H1 (cell line): ENCODE measurements at regions not wholly inside any gene's neighbourhood (a gene's known extent, or its start where the extent isn't known, plus 50 kb on each side); places are given as distances from the start of the nearest gene placed in this dataset.

ENCODE experiments used
- CTCF ChIA-PET: fragments of 300-600 bp; sonication (Branson Sonifier 250); formaldehyde crosslinking; loops from one replicate; lab custom pipeline; 2021; ENCODE audit not compliant: partially characterized antibody; lab: Charles Lee
- POLR2A ChIA-PET: fragments of 300-600 bp; sonication (Branson Sonifier 250); formaldehyde crosslinking; loops from one replicate; lab custom pipeline; 2021; ENCODE audit warnings: inconsistent platforms; ENCODE audit not compliant: partially characterized antibody; lab: Charles Lee
- DNase-seq, 2 experiments: peaks; one replicate each; pipeline versions ENCODE4 v3.0.0 to v3.0.0-alpha.2; 2010 to 2022; ENCODE audit warnings: low spot score in 2 of 2, low read depth in 1 of 2, mixed read lengths in 1 of 2
- FAIRE-seq: peaks from 2 replicates; lab custom pipeline; 2011; peaks lifted over from hg19 to GRCh38; lab: Jason Lieb, UNC
- H2AFZ ChIP-seq: 2 replicates; pipeline ENCODE4 v1.8.1; 2012; ENCODE audit warnings: low read length, inconsistent platforms
- H2AK5ac ChIP-seq: 2 replicates; pipeline ENCODE4 v1.6.1; 2013; ENCODE audit warnings: low read depth, low read length
- H2BK120ac ChIP-seq: replicated peaks from 2 replicates; pipeline ENCODE3; 2013; ENCODE audit warnings: low read depth, low read length, inconsistent platforms
- H2BK12ac ChIP-seq: 2 replicates; pipeline ENCODE4 v1.6.1; 2013; ENCODE audit warnings: low read depth, low read length
- H2BK15ac ChIP-seq: 2 replicates; pipeline ENCODE4 v1.6.1; 2013; ENCODE audit warnings: low read length
- H2BK20ac ChIP-seq: 2 replicates; pipeline ENCODE4 v1.6.1; 2013; ENCODE audit warnings: low read length
- H2BK5ac ChIP-seq: 2 replicates; pipeline ENCODE4 v1.6.1; 2013; ENCODE audit warnings: low read depth, low read length
- H3K14ac ChIP-seq: 2 replicates; pipeline ENCODE4 v1.6.1; 2013; ENCODE audit warnings: inconsistent platforms; ENCODE audit not compliant: insufficient read length
- H3K18ac ChIP-seq: 2 replicates; pipeline ENCODE4 v1.6.1; 2013; ENCODE audit warnings: low read length; ENCODE audit errors: extremely low read depth
- H3K23ac ChIP-seq: 2 replicates; pipeline ENCODE4 v1.6.1; 2013; ENCODE audit warnings: inconsistent platforms; ENCODE audit not compliant: insufficient read length
- H3K23me2 ChIP-seq: 2 replicates; pipeline ENCODE4 v1.6.1; 2013; ENCODE audit warnings: low read depth, low read length
- H3K27ac ChIP-seq: 2 replicates; pipeline ENCODE4 v1.6.1; 2011; ENCODE audit warnings: low read depth, low read length, inconsistent platforms
- H3K27me3 ChIP-seq, 4 experiments: replicated peaks in 1 of 4; 1 replicate in 1 of 4; 2 replicates in 3 of 4; pipeline versions ENCODE4 v1.6.1 to v1.8.1; 2011 to 2013; ENCODE audit warnings: low read length in 3 of 4, mild to moderate bottlenecking in 3 of 4, inconsistent platforms in 2 of 4, mixed read lengths in 2 of 4, moderate library complexity in 1 of 4; ENCODE audit not compliant: control insufficient read depth in 3 of 4, insufficient read depth in 3 of 4; ENCODE audit errors: extremely low read depth in 1 of 4
- H3K36me3 ChIP-seq, 4 experiments: 2 replicates each; pipeline versions ENCODE4 v1.6.1 to v1.8.1; 2011 to 2013; ENCODE audit warnings: mild to moderate bottlenecking in 4 of 4, low read length in 3 of 4, moderate library complexity in 2 of 4, control low read depth in 1 of 4, inconsistent platforms in 1 of 4; ENCODE audit not compliant: insufficient read depth in 4 of 4, control insufficient read depth in 2 of 4
- H3K4ac ChIP-seq: replicated peaks from 2 replicates; pipeline ENCODE3; 2013; ENCODE audit warnings: low read length, low read depth, mixed read lengths, inconsistent platforms; ENCODE audit not compliant: insufficient read length
- H3K4me1 ChIP-seq, 4 experiments: replicated peaks in 1 of 4; 1 replicate in 1 of 4; 2 replicates in 3 of 4; pipeline versions ENCODE4 v1.6.1 to v1.8.1; 2011 to 2013; ENCODE audit warnings: low read length in 3 of 4, inconsistent platforms in 2 of 4, mixed read lengths in 1 of 4; ENCODE audit not compliant: insufficient read depth in 4 of 4, control insufficient read depth in 3 of 4
- H3K4me2 ChIP-seq, 2 experiments: 2 replicates each; pipeline versions ENCODE4 v1.6.1 to v1.8.1; 2011 to 2013; ENCODE audit warnings: low read depth in 2 of 2, low read length in 2 of 2, control low read depth in 1 of 2, inconsistent platforms in 1 of 2, mild to moderate bottlenecking in 1 of 2; ENCODE audit not compliant: insufficient read depth in 1 of 2
- H3K4me3 ChIP-seq, 4 experiments: fragments of 200-600, 300-600 bp in 1 of 4; sonication (generic), shearing (Covaris generic), sonication (Bioruptor Twin) in 1 of 4; 2 replicates each; pipeline versions ENCODE4 v1.5.1 to v1.8.1; 2011 to 2016; ENCODE audit warnings: low read length in 4 of 4, low read depth in 3 of 4, control low read depth in 2 of 4, inconsistent platforms in 2 of 4, mild to moderate bottlenecking in 2 of 4, mixed read lengths in 1 of 4, moderate library complexity in 1 of 4; ENCODE audit not compliant: insufficient read depth in 2 of 4; ENCODE audit errors: extremely low read depth in 1 of 4
- H3K56ac ChIP-seq: replicated peaks from 2 replicates; pipeline ENCODE3; 2013; ENCODE audit warnings: low read depth, mild to moderate bottlenecking, mixed read lengths, low read length, inconsistent platforms; ENCODE audit not compliant: insufficient read length
- H3K79me1 ChIP-seq: 2 replicates; pipeline ENCODE4 v1.6.1; 2013; ENCODE audit warnings: low read depth, low read length, control low read depth
- H3K79me2 ChIP-seq, 2 experiments: 2 replicates each; pipeline versions ENCODE4 v1.6.1 to v1.8.1; 2012 to 2013; ENCODE audit warnings: low read length in 2 of 2, mild to moderate bottlenecking in 2 of 2, inconsistent platforms in 1 of 2; ENCODE audit not compliant: insufficient read depth in 2 of 2, control insufficient read depth in 1 of 2
- H3K9ac ChIP-seq, 4 experiments: replicated peaks in 1 of 4; 1 replicate in 1 of 4; 2 replicates in 3 of 4; pipeline versions ENCODE4 v1.6.1 to v1.8.1; 2011 to 2013; ENCODE audit warnings: low read depth in 3 of 4, low read length in 3 of 4, control low read depth in 2 of 4, mild to moderate bottlenecking in 2 of 4, moderate library complexity in 2 of 4, inconsistent platforms in 1 of 4; ENCODE audit errors: extremely low read depth in 1 of 4
- H3K9me3 ChIP-seq, 2 experiments: 2 replicates each; pipeline versions ENCODE4 v1.6.1 to v1.8.1; 2012 to 2013; ENCODE audit warnings: mild to moderate bottlenecking in 2 of 2, moderate library complexity in 2 of 2, control low read depth in 1 of 2, inconsistent platforms in 1 of 2, low read depth in 1 of 2, low read length in 1 of 2, mixed read lengths in 1 of 2; ENCODE audit not compliant: insufficient read depth in 2 of 2
- H4K20me1 ChIP-seq, 2 experiments: replicated peaks in 1 of 2; 2 replicates each; pipeline versions ENCODE3 to v1.8.1; 2011 to 2013; ENCODE audit warnings: inconsistent platforms in 2 of 2, low read length in 2 of 2, mild to moderate bottlenecking in 1 of 2; ENCODE audit not compliant: insufficient read depth in 2 of 2, control insufficient read depth in 1 of 2
- H4K5ac ChIP-seq: 2 replicates; pipeline ENCODE4 v1.6.1; 2013; ENCODE audit warnings: low read length, low read depth, mixed read lengths, inconsistent platforms; ENCODE audit not compliant: insufficient read length
- H4K8ac ChIP-seq: 2 replicates; pipeline ENCODE4 v1.8.0; 2013; ENCODE audit warnings: mild to moderate bottlenecking, moderate library complexity, low read length, inconsistent platforms; ENCODE audit not compliant: insufficient read depth; ENCODE audit errors: extremely low read depth
- H4K91ac ChIP-seq: replicated peaks from 2 replicates; pipeline ENCODE3; 2013; ENCODE audit warnings: low read length, mixed read lengths, inconsistent platforms; ENCODE audit not compliant: insufficient read length
- ASH2L ChIP-seq: fragments of 200-600, 300-600 bp; sonication (generic); IDR thresholded peaks from one replicate; pipeline ENCODE4 v1.7.1; 2017; ENCODE audit warnings: low read length
- CBX5 ChIP-seq: fragments of 300-800, 300-1000 bp; sonication (generic); IDR thresholded peaks from 2 replicates; pipeline ENCODE4 v1.7.1; 2016; ENCODE audit warnings: antibody characterized with exemption, low read length, low read depth
- EP300 ChIP-seq, 2 experiments: IDR thresholded peaks; 1 replicate in 1 of 2; 2 replicates in 1 of 2; pipeline ENCODE4 v1.6.1; 2011 to 2012; ENCODE audit warnings: low read depth in 2 of 2, low read length in 2 of 2, mild to moderate bottlenecking in 2 of 2, borderline replicate concordance in 1 of 2, inconsistent platforms in 1 of 2, moderate library complexity in 1 of 2
- GABPA ChIP-seq: IDR thresholded peaks from 2 replicates; pipeline ENCODE4 v1.6.1; 2011; ENCODE audit warnings: mild to moderate bottlenecking, low read length, moderate library complexity, borderline replicate concordance; ENCODE audit not compliant: insufficient read depth
- RAD21 ChIP-seq, 2 experiments: IDR thresholded peaks in 1 of 2; conservative IDR thresholded peaks in 1 of 2; 2 replicates each; pipeline ENCODE4 v1.6.1; 2011; ENCODE audit warnings: low read depth in 2 of 2, low read length in 2 of 2, improper control_type of control experiment in 1 of 2, inconsistent platforms in 1 of 2, mild to moderate bottlenecking in 1 of 2, moderate library complexity in 1 of 2
- TAF7 ChIP-seq: optimal IDR thresholded peaks from 2 replicates; pipeline ENCODE3; 2011; ENCODE audit warnings: low read depth, mild to moderate bottlenecking, inconsistent platforms, low read length, moderate library complexity, borderline replicate concordance
- YY1 ChIP-seq: IDR thresholded peaks from 2 replicates; pipeline ENCODE4 v1.6.1; 2011; ENCODE audit warnings: low read depth, mild to moderate bottlenecking, low read length
- whole genome bisulfite sequencing, 2 experiments: shearing (Covaris generic) in 1 of 2; methylation state at CpG; one replicate each; pipeline versions ENCODE4 v1.1.6 to v1.1.7; 2013 to 2015; ENCODE audit warnings: low lambda C conversion rate in 2 of 2, mixed read lengths in 2 of 2, inconsistent platforms in 1 of 2, low coverage in 1 of 2, missing lambda C conversion rate in 1 of 2; ENCODE audit not compliant: insufficient replicate concordance in 2 of 2, insufficient coverage in 1 of 2, insufficient read length in 1 of 2; ENCODE audit errors: extremely low coverage in 1 of 2, missing lambda C conversion rate in 1 of 2; 5-methylcytosine and 5-hydroxymethylcytosine counted together

DNA sequence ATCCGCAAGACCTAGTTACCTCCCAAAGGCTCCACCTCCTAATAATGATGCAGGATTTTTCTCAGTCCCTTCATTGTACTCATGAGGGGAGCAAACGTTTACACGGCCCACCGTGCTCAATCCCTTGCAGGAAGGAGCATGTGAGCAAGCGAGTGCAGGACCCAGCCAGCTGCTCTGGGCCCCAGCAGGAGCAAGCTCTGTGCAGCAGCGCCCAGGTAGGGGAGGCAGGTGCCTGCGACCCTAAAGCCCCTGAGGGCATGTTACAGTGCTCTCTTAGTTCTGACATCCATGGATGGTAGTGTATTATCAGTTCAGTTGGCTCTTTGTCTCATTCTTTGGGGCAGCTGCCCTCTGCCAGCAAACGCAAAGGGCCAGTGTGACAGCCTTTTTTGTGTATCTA lies 143.4 kb downstream of the TBXT start:
- 87% methylated on average over 7 of the region's 8 CpGs; no CpG with 5 or more reads in 1 of the 2 experiments for WGBS, 2 experiments
- H3K18ac ChIP-seq: no peak overlapping the region
- no peaks in the 10 kb centered on the region for H3K23me2 ChIP-seq
- H3K27ac ChIP-seq: no peak overlapping the region
- H3K27me3 ChIP-seq: no peaks in the 10 kb centered on the region
- no peak overlapping the region for H2AFZ ChIP-seq
- no peak for FAIRE-seq
- H4K91ac ChIP-seq: no peak overlapping the region
- H3K4me3 ChIP-seq: no peak overlapping the region
- POLR2A ChIA-PET: no interaction called here
- H4K20me1 ChIP-seq: no peaks in the 10 kb centered on the region
- H2BK20ac ChIP-seq: no peak overlapping the region
- H4K5ac ChIP-seq: no peak overlapping the region
- H4K8ac ChIP-seq: no peak overlapping the region
- no peak overlapping the region for H3K4ac ChIP-seq
- H2BK5ac ChIP-seq: no peak overlapping the region
- H3K56ac ChIP-seq: no peak overlapping the region
- H2BK12ac ChIP-seq: no peak overlapping the region
- no peak overlapping the region for H3K14ac ChIP-seq
- H3K4me1 ChIP-seq: no peaks in the 10 kb centered on the region; a peak in 1 of 7 replicates
- no peak overlapping the region for H3K23ac ChIP-seq
- H3K9me3 ChIP-seq: no peaks in the 10 kb centered on the region; a peak in 1 of 4 replicates
- H2AK5ac ChIP-seq: no peak overlapping the region
- no peak overlapping the region for H2BK120ac ChIP-seq
- no peaks in the 10 kb centered on the region for H3K79me2 ChIP-seq
- no peak for DNase-seq
- H3K36me3 ChIP-seq: no peaks in the 10 kb centered on the region
- H2BK15ac ChIP-seq: no peak overlapping the region
- no peak overlapping the region for H3K9ac ChIP-seq
- no peak overlapping the region for H3K4me2 ChIP-seq
- H3K79me1 ChIP-seq: no peaks in the 10 kb centered on the region
- CTCF ChIA-PET: interaction anchor here (0.7 to 2.5 kb wide), 7 partner anchors 9 to 139 kb away, joined by 3 to 11 read pairs (median 3); no protein-coding TSS in a partner anchor
- TF ChIP-seq YY1: no peak
- no peak for TF ChIP-seq GABPA
- TF ChIP-seq EP300 (IDR thresholded peaks at IDR 0.05; ENCODE audit: borderline replicate concordance in 1 of 2, low read depth in 2 of 2, low read length in 2 of 2): no peak
- TF ChIP-seq ASH2L: no peak
- no peak for TF ChIP-seq CBX5
- no peak for TF ChIP-seq RAD21 (IDR thresholded peaks at IDR 0.05 in 1 of 2, conservative IDR thresholded peaks at IDR 0.05 in 1 of 2; ENCODE audit: low read depth in 2 of 2, low read length in 2 of 2)
- TF ChIP-seq TAF7: no peak
